ENCODE measurements at regions not wholly inside any gene's neighbourhood (a gene's known extent, or its start where the extent isn't known, plus 50 kb on each side); places are given as distances from the start of the nearest gene placed in this dataset.

DNA sequence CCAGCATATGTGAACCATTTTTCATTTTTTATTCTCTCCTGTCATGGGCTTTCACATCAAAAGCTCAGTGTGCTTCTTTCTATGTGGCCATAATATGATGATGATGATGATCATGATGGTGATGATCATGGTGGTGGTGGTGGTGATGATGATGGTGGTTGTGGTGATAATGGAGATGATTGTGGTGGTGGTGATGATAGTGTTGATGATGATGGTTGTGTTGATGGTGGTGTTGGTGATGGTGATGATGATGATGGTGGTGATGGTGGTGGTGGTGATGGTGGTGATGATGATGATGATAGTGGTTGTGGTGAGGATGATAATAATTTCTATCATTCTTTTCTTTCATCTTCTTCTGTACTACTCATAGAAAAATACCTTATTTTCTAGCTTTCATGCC lies 413.1 kb upstream of the VSTM2A start:
- no peaks in the 10 kb centered on the region for H3K27me3 Mint-ChIP-seq
- peaks cover 3 to 22% (median 18%) of the 10 kb centered on the region in 7 donors for H3K9me3 Mint-ChIP-seq
- H3K4me1 Mint-ChIP-seq, result no peaks in the 10 kb centered on the region
- ATAC-seq (ENCODE audit: low read depth in 2 of 2) (no peak), DNase-seq (no peak)
- H3K36me3 Mint-ChIP-seq, result no peaks in the 10 kb centered on the region
- H3K27ac Mint-ChIP-seq, result no peak overlapping the region
- no peak overlapping the region for H3K4me3 Mint-ChIP-seq

DNA sequence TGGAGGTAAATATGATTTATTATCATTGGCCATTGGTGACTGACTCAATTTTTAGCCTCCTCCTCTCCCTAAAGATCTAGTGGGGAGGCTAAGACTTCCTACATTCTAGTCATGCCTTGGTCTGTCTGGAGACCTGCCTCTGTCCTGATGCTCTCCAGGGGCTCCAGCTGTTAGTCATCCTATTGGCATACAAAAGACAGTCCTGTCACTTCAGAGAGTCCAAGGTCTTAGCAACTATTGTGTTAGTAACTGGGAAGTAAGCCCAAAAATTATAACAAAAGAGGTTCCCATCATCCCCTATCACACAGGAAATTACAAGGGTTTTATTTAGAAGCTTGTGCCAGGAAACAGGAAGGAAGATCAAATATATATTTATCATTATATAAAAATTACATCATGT lies 400.6 kb upstream of the VSTM2A start:
- Mint-ChIP-seq H3K36me3 (no peaks in the 10 kb centered on the region), H3K4me3 (no peak overlapping the region), H3K4me1 (no peaks in the 10 kb centered on the region), H3K27ac (no peak overlapping the region), H3K27me3 (no peaks in the 10 kb centered on the region), H3K9me3 (peaks cover 0 to 17% (median 5%) of the 10 kb centered on the region in 7 donors)
- no peak for DNase-seq
- no peak for ATAC-seq (ENCODE audit: low read depth in 2 of 2)

DNA sequence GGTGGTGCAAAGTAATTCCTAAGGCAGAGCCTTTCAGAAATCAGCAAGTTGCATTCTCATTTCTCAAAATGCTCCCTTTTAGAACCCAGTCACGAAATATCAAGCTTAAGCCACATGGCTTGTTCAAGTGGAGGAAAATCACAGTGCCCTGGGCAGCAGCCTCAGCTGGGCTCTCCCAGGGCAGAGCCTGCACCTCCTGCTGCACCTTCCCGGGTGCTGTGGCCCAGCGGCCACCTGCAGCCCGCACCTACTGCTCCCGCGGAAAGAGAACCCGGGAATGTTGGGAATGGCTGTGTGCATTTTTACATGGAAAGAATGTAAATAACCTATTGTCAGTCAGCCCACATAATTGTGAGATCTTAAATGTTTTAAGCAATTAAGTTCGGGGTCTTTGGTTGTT lies 396.5 kb upstream of the VSTM2A start:
- no peak for ATAC-seq (ENCODE audit: low read depth in 2 of 2)
- no peaks in the 10 kb centered on the region for H3K36me3 Mint-ChIP-seq
- peaks cover 0 to 19% (median 10%) of the 10 kb centered on the region in 7 donors for H3K9me3 Mint-ChIP-seq
- no peak overlapping the region for H3K4me3 Mint-ChIP-seq
- no peak for DNase-seq
- H3K27ac Mint-ChIP-seq, result no peak overlapping the region
- no peaks in the 10 kb centered on the region for H3K4me1 Mint-ChIP-seq
- no peaks in the 10 kb centered on the region for H3K27me3 Mint-ChIP-seq

DNA sequence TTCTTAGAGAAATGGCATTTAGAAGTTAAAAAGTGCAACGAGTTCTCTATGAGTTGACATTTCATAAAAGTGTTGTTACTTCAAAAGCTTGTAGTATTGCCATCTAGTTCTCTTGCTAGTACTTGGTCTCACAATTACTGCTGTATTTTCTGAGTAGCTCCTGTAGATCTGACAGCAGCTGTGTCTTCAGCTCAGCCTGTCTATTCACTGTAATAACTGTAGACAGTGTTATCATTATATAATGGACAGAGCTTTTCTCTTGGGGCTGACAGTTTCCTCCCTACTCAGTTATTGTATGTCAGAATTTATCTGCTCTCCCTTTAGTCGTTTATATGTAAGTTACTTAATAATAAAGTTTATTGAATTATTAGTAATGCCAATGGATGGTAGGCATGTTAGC lies 388.7 kb upstream of the VSTM2A start:
- ATAC-seq (ENCODE audit: low read depth in 2 of 2) (no peak), DNase-seq (no peak)
- no peaks in the 10 kb centered on the region for H3K36me3 Mint-ChIP-seq
- H3K27ac Mint-ChIP-seq, result no peak overlapping the region
- no peaks in the 10 kb centered on the region for H3K27me3 Mint-ChIP-seq
- H3K4me3 Mint-ChIP-seq, result no peak overlapping the region
- no peaks in the 10 kb centered on the region for H3K4me1 Mint-ChIP-seq
- H3K9me3 Mint-ChIP-seq, result peaks cover 2 to 18% (median 11%) of the 10 kb centered on the region in 7 donors

DNA sequence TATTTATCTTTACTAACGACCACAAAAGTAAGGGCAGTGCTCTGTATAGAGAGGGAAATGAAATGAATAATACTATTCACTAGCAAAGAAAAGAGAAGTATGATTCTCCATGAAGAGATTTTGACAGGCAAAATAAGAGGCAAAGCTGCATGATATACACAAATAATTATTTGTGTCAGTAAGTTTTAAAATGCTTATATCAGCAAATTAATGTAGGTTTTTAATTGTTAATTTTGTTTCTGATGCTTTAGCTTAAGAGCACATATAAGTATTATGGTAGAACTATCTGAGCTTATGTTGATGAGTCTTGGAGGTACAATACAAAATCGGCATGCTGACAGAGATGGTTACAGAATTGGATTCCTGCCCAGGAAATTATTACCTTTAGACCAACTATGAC lies 383.1 kb upstream of the VSTM2A start:
- H3K36me3 Mint-ChIP-seq, result no peaks in the 10 kb centered on the region
- ATAC-seq (ENCODE audit: low read depth in 2 of 2) (no peak), DNase-seq (no peak)
- H3K27me3 Mint-ChIP-seq, result no peaks in the 10 kb centered on the region
- H3K4me1 Mint-ChIP-seq, result no peaks in the 10 kb centered on the region
- H3K27ac Mint-ChIP-seq, result peak overlapping the region in 1 of 6 donors; percentile 11
- H3K9me3 Mint-ChIP-seq, result peaks cover 0 to 32% (median 11%) of the 10 kb centered on the region in 7 donors
- no peak overlapping the region for H3K4me3 Mint-ChIP-seq

DNA sequence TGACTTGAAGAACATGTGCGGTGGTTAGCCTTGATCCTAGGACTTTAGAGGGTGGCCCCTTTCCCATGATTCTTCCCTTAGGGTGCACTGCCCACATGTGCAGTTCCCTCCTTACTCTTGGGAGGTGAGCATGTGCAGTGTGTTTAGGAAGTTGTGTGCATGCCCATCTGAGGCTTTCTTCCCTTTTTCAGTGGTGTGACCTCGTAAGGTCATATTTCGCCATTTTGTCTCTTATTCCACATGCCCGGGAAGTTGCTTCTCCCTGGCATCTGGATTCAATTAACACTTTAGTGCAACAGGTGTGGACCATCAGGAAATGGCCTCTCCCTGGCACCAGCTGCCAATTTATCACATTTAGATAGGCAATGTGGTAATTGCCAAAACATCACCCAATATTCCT lies 380.6 kb upstream of the VSTM2A start:
- ATAC-seq (ENCODE audit: low read depth in 2 of 2) (no peak), DNase-seq (no peak)
- Mint-ChIP-seq H3K36me3 (no peaks in the 10 kb centered on the region), H3K9me3 (peaks cover 0 to 27% (median 11%) of the 10 kb centered on the region in 7 donors), H3K27me3 (no peaks in the 10 kb centered on the region), H3K4me1 (no peaks in the 10 kb centered on the region), H3K27ac (no peak overlapping the region), H3K4me3 (no peak overlapping the region)

DNA sequence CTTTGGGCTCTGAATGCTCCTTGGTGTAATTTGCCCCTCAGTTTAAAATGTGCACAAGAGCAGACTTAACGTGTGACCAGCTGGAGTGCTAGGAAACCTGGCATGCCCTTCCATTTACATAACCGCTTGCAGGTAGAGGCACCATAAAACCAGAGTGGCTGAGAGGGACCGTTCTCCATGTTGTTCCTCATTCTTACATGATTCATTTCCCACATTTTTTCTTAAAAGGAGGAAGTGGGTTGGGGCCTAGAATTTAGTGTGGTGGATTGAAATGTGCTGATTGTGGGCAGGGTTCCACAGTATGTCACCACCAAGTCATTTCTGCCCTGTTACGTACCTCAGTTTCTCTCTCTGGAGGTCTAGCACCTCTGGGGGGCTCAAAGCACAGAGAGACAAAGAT lies 375.8 kb upstream of the VSTM2A start:
- ATAC-seq (ENCODE audit: low read depth in 2 of 2), result no peak
- Mint-ChIP-seq H3K4me1 (no peaks in the 10 kb centered on the region), H3K36me3 (no peaks in the 10 kb centered on the region), H3K27me3 (no peaks in the 10 kb centered on the region), H3K4me3 (no peak overlapping the region), H3K27ac (no peak overlapping the region), H3K9me3 (peaks cover 3 to 12% (median 7%) of the 10 kb centered on the region in 7 donors)
- no peak for DNase-seq

DNA sequence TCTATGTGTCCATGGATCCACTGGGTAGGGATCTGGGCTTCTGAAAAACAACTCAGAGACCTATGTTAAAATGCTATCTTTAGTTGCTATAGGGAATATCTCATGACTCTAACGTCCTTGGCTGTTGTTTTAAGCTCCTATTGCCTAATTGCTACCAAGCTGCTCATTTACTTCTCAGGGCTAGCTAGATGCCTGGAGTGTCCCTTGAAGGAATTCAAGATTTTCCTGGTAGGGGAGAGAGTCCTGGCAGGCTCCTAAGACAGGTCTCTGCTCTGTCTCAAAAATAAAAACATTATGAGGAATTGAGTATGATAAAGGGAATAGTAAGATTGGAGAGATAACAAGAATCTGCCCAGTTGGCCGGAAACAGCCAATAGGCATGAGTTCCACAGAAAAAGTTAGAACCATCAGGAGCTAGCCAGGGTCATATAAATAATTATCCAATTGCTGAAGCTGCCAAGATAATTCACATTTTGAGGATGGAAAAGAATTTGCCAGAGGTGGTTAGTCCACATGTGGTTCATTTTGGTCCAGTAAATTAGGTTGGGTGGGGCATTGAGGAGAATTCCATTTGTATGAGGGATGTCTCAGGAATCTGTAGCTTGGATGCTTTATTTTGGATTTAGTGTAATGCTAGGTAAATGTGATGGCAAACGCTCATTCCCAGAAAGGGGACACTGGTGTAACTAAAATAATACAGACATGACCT lies 362.7 kb upstream of the VSTM2A start:
- no peak overlapping the region for H3K4me3 Mint-ChIP-seq

DNA sequence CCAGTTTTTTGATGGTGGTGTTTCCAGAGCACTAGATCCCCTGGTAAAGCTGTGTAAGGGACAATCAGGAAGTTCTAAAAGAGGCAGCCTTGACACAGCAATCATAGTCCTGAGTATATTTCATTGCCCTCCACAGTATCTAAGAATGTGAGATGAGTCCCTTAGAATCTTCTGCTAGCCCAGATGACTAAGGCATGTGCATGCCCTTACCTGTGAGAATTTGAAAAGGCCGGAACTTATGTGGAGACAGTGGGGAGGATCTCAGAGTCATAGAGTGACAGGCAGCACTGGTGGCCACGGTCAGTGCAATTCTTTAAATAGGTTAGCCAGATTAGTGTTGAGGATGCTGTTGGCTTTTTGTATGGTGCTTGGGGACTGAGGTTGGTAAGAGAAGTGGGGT lies 361.4 kb upstream of the VSTM2A start:
- no peak overlapping the region for H3K27ac Mint-ChIP-seq
- DNase-seq, result no peak
- peaks cover 16 to 31% (median 18%) of the 10 kb centered on the region in 7 donors for H3K9me3 Mint-ChIP-seq
- no peaks in the 10 kb centered on the region for H3K36me3 Mint-ChIP-seq
- H3K27me3 Mint-ChIP-seq, result no peaks in the 10 kb centered on the region
- H3K4me1 Mint-ChIP-seq, result no peaks in the 10 kb centered on the region
- H3K4me3 Mint-ChIP-seq, result no peak overlapping the region
- no peak for ATAC-seq (ENCODE audit: low read depth in 2 of 2)

More for the DNA sequence above, 362.7 kb upstream of the VSTM2A start:
- ATAC-seq (ENCODE audit: low read depth in 2 of 2) (no peak), DNase-seq (no peak)
- Mint-ChIP-seq H3K4me1 (no peaks in the 10 kb centered on the region), H3K27me3 (no peaks in the 10 kb centered on the region), H3K27ac (peak overlapping the region in 1 of 6 donors; percentile 24), H3K9me3 (peaks cover 8 to 31% (median 16%) of the 10 kb centered on the region in 7 donors), H3K36me3 (no peaks in the 10 kb centered on the region)

DNA sequence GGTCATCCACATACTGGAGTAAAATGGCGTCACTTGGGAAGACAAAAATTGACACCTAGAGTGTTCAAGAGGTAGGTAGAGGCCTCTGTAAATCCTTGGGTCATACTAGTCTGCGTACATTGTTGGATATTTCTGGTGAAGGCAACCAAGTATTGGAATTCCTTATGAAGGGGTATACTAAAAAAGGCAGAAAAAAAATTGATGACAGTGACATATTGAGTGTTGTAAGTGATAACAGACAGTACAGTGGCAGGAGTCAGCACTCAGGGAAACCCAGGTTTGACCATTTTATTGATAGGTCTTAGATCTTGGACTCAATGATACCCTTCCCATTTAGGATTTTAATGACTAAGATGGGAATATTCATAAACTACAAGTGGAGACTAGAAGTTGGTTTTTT lies 359.1 kb upstream of the VSTM2A start:
- Mint-ChIP-seq H3K4me1 (no peaks in the 10 kb centered on the region), H3K9me3 (peaks cover 13 to 31% (median 15%) of the 10 kb centered on the region in 7 donors), H3K36me3 (no peaks in the 10 kb centered on the region), H3K27me3 (no peaks in the 10 kb centered on the region), H3K4me3 (no peak overlapping the region), H3K27ac (no peak overlapping the region)
- DNase-seq (no peak), ATAC-seq (ENCODE audit: low read depth in 2 of 2) (no peak)

DNA sequence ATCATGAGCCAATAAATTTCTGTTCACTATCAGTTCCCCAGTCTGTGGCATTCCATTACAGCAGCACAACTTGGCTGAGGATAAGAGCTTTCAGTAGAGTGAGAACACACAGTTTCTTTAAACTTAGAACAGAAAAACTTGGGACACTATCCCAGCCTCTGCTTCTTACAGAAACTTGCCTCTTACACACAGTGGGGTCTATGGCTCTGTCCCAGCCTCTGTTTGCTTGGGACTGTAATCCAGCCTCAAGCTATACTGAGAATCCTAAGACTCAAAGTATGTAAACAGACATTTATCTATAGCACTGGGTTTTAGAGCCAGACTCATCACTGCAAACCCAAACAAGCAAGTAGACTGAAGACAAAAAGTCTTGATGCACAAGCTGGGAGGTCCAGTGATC lies 355.8 kb upstream of the VSTM2A start:
- Mint-ChIP-seq H3K9me3 (peaks cover 8 to 20% (median 15%) of the 10 kb centered on the region in 7 donors), H3K4me3 (no peak overlapping the region), H3K27ac (no peak overlapping the region)

DNA sequence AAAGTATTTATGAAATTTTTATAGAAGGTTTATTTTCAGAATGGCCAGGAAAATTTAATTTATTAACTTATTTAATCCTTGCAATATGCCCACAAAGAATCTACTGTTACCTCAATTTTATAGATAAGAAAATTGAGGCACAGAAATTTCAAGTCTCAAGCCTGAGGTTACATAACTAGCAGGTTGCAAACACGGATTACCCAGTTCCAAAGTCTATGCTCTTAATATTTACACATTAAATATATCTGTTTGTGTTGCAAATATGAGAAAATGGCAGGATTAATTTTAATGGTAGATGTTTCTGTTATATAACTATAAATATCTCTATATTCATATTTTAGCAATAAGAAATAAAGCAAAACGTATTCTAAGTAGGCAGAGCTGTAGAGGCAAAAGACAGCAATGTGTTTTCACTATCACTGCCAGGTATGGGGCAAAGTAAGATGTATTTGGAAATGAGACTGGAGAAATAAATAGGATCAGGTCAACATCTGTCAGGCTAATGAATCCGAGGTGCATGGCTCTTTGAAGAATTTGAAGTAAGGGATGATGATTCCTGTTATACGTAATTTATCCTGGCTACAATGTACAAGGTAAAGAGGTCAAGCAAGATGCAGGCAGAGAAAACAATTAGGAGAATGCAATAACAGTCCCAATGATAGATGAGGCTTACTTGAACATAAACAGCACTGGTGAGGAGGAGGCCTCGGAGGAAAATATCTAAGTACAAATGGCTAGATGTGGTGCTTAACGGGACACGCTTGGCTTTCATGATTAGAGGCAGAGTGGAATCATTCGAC lies 354.1 kb upstream of the VSTM2A start:
- no peak overlapping the region for H3K4me3 Mint-ChIP-seq
- H3K9me3 Mint-ChIP-seq, result peaks cover 6 to 20% (median 9%) of the 10 kb centered on the region in 7 donors
- ATAC-seq (ENCODE audit: low read depth in 2 of 2) (no peak), DNase-seq (no peak)
- no peaks in the 10 kb centered on the region for H3K36me3 Mint-ChIP-seq
- no peak overlapping the region for H3K27ac Mint-ChIP-seq
- H3K4me1 Mint-ChIP-seq, result no peaks in the 10 kb centered on the region
- no peaks in the 10 kb centered on the region for H3K27me3 Mint-ChIP-seq

More for the DNA sequence above, 355.8 kb upstream of the VSTM2A start:
- no peak for ATAC-seq (ENCODE audit: low read depth in 2 of 2)
- DNase-seq, result no peak
- Mint-ChIP-seq H3K36me3 (no peaks in the 10 kb centered on the region), H3K27me3 (no peaks in the 10 kb centered on the region), H3K4me1 (no peaks in the 10 kb centered on the region)

DNA sequence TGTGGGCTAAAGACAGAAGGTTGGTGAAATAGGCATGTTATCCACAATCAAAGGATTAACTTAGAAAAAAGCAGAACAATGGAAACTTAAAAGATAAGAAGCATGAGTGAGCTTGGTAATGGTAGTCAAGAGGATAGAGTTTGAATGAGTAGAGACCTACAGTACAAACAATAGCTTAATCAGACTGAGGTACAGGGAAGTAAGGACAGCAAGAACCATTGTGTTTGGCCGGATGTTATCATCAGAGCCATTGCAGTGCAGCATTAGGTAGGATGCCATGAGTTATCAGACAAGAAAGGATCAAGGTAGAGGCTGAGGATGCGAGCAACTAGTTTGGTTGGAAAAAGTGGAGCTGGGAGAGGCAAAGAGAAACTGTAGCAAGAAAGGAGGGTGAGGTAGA lies 353.3 kb upstream of the VSTM2A start:
- no peaks in the 10 kb centered on the region for H3K27me3 Mint-ChIP-seq
- H3K9me3 Mint-ChIP-seq, result peaks cover 2 to 18% (median 9%) of the 10 kb centered on the region in 7 donors
- ATAC-seq (ENCODE audit: low read depth in 2 of 2) (no peak), DNase-seq (no peak)
- no peak overlapping the region for H3K27ac Mint-ChIP-seq
- H3K36me3 Mint-ChIP-seq, result no peaks in the 10 kb centered on the region
- no peak overlapping the region for H3K4me3 Mint-ChIP-seq
- H3K4me1 Mint-ChIP-seq, result no peaks in the 10 kb centered on the region

DNA sequence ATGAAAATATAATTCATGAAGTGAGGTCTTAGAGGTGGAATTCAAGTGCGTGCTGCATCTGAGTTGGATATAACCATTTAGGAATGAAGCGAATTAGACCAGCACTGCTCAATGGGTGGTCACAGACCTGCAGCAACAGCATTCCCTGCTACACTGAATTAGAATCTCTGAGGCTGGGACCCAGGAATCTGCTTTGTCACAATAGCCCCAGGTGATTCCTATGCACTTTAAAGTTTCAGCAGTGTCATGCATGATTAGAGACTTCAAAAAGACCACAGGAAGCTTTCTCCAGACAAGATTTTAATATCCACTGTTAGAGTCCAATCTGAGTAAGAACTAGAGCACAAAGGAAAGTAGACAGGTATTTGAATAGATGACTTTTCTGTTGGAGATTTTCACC lies 352.8 kb upstream of the VSTM2A start:
- Mint-ChIP-seq H3K4me1 (no peaks in the 10 kb centered on the region), H3K4me3 (no peak overlapping the region), H3K9me3 (peaks cover 0 to 18% (median 9%) of the 10 kb centered on the region in 7 donors), H3K27me3 (no peaks in the 10 kb centered on the region), H3K27ac (no peak overlapping the region), H3K36me3 (no peaks in the 10 kb centered on the region)
- ATAC-seq (ENCODE audit: low read depth in 2 of 2), result no peak
- DNase-seq, result no peak

Measured in naive B cell (primary cell).